HL-60 (cell line): ENCODE measurements at regions not wholly inside any gene's neighbourhood (a gene's known extent, or its start where the extent isn't known, plus 50 kb on each side); places are given as distances from the start of the nearest gene placed in this dataset.
"Not testable (repeated sequence)": the region's sequence is repeated elsewhere in the genome, so short reads cannot be mapped to it uniquely, and the experiment has no call there.

Source experiments
- POLR2AphosphoS5 ChIP-seq: IDR thresholded peaks from 2 replicates; pipeline ENCODE4 v1.6.1; 2012; ENCODE audit warnings: low read depth
- TF ChIP-seq, protein P1 (sequence below): IDR thresholded peaks from one replicate; pipeline ENCODE4 v1.5.1; 2011; ENCODE audit warnings: low read length, control low read depth, inconsistent platforms; ENCODE audit not compliant: insufficient read depth

DNA sequence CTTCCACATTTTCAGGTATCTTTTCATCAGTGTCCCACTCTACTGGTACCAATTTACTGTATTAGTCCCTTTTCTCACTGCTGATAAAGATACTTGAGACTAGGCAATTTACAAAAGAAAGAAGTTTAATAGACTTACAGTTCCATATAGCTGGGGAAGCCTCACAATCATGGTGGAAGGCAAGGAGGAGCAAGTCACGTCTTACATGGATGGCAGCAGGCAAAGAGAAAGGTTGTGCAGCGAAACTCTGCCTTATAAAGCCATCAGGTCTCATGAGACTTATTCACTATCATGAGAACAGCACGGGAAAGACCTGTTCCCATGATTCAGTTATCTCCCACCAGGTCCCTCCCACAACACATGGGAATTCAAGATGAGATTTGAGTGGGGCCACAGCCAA, 385.9 kb downstream of the GALC start:
- TF ChIP-seq POLR2AphosphoS5 = not testable (repeated sequence)
- TF ChIP-seq, protein P1, sequence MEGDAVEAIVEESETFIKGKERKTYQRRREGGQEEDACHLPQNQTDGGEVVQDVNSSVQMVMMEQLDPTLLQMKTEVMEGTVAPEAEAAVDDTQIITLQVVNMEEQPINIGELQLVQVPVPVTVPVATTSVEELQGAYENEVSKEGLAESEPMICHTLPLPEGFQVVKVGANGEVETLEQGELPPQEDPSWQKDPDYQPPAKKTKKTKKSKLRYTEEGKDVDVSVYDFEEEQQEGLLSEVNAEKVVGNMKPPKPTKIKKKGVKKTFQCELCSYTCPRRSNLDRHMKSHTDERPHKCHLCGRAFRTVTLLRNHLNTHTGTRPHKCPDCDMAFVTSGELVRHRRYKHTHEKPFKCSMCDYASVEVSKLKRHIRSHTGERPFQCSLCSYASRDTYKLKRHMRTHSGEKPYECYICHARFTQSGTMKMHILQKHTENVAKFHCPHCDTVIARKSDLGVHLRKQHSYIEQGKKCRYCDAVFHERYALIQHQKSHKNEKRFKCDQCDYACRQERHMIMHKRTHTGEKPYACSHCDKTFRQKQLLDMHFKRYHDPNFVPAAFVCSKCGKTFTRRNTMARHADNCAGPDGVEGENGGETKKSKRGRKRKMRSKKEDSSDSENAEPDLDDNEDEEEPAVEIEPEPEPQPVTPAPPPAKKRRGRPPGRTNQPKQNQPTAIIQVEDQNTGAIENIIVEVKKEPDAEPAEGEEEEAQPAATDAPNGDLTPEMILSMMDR = not testable (repeated sequence)
